ENCODE measurements at regions not wholly inside any gene's neighbourhood (a gene's known extent, or its start where the extent isn't known, plus 50 kb on each side); places are given as distances from the start of the nearest gene placed in this dataset.

GRCh38 chr11:127462065-127462344 is 461.4 kb upstream of the KIRREL3 start:
- no peak for DNase-seq (ENCODE audit: low read depth in 3 of 3, low spot score in 1 of 3)

DNA sequence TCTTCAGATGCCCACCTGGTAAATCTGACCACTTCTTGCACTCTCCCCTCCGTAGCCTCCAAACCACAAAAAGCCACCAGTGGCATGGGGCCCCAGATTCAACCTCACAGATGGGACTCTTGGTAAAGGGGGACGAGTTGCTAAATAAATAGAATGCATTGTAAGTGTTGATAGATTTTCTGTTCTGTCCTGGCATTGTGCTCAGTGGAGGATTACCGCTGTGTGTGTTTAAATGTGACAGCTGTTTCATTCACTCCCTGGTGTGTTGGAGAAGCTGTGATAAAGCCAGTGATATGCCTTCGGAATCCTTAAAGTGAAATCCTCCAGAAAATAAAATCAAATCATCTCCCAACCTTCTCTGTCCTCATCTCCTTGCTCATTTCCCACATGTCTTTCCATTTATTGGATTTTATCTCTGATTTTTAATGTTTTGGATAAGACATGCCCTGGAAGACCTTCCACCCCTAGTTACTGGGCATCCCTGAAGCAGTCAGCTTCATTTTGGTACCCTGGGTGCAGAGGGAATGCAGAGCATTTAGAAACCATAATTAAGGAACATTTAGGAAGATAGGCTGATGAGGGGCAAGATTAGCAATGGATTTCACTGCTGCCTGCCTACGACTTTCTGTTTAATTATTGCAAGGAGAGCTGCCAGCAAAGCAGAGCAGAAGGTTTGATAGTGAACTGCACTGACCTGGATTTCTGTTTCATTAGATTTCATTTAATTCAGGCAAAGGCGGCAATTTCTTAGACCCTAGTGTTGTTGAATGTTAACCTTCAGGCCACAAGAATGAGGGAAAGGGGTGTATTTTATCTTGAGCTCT is 460.9 kb upstream of the KIRREL3 start:
- DNase-seq (ENCODE audit: low read depth in 3 of 3, low spot score in 1 of 3) = no peak

DNA sequence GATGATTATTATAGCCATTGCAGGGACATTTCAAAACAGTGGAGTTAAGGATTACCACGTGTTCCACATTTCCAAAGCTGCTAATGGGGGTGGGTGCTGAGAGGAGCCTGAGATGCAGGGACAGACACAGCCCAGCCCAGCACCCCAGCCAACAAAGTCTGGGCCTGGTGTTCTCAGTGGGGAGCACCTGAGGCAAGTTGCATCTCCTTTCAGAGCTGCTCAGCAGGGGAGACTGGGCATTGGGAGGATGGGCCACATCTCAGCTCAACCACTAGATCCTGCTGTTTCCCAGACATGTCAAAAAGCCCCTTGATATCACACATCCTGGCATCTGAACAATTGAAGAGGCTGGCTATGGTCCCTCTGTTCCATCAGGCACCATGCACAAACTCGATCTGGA is 458.0 kb upstream of the KIRREL3 start:
- no peak for DNase-seq (ENCODE audit: low read depth in 3 of 3, low spot score in 1 of 3)

DNA sequence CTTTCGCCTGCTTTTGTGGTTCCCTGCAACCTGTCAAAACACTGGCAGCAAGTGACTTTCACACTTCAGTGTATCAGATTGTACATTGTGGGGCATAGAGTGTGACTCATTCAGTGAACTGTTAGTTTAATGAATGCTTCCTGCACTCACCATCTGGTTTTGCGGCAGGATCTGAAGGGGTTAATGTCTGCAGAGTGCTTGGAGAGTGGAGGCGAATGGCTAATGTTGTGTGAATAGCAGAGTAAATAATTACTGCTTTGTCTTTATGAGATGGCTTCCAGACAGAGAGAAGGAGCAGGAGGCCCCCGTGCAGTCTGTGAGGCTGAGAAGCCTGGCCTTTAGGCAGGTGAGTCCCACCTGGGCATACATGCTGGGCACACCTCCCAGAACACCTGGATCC is 454.3 kb upstream of the KIRREL3 start:
- no peak for DNase-seq (ENCODE audit: low read depth in 3 of 3, low spot score in 1 of 3)

- DNase-seq (ENCODE audit: low read depth in 3 of 3, low spot score in 1 of 3) = no peak
Observed at GRCh38 chr11:127452533-127452932, 452.0 kb upstream of the KIRREL3 start.

GRCh38 chr11:127451861-127452260 is 451.3 kb upstream of the KIRREL3 start:
- DNase-seq (ENCODE audit: low read depth in 3 of 3, low spot score in 1 of 3) = no peak

DNA sequence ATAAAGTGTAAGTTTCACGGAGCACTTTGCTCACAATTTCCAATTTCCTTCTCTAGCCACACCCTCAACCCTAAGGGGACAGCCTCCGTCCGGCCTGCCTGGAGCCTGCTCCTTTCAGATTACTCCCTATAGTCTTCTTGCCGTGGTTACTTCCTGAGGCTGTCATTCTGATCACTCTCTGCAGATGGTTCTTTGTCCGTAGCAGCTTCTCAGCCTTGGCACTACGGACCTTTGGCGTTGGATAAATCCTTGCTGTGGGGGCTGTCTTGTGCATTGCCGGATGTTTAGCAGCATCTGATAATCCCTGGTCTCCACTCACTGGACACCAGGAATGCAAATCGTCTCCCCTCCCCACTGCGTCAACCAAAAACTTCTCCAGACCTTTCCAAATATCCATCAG is 447.5 kb upstream of the KIRREL3 start:
- DNase-seq (ENCODE audit: low read depth in 3 of 3, low spot score in 1 of 3) = no peak

DNA sequence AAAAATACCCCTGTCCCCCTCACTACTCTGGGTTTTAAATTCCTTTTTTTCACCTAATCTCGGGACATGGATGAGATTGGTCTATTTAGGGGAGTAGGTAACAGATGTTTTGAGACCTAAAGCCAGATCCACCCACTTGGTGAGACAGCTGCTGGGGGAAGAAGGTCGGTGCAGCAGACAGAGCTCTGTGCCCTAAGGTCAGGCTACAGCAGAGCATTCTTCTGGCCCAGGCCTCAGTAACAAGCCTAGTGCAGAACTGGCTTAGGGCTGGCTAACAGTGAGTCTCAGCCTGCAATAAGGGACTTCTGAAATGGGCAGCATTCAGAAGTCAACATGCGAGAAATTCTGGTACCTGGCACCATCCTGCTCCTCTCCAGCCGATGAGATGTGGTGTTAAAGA is 444.9 kb upstream of the KIRREL3 start:
- no peak for DNase-seq (ENCODE audit: low read depth in 3 of 3, low spot score in 1 of 3)

- no peak for DNase-seq (ENCODE audit: low read depth in 3 of 3, low spot score in 1 of 3)
Observed at GRCh38 chr11:127443297-127443696, 442.7 kb upstream of the KIRREL3 start.

- no peak for DNase-seq (ENCODE audit: low read depth in 3 of 3, low spot score in 1 of 3)
Observed at GRCh38 chr11:127440616-127441015, 440.0 kb upstream of the KIRREL3 start.

GRCh38 chr11:127425281-127425680 is 424.7 kb upstream of the KIRREL3 start:
- DNase-seq (ENCODE audit: low read depth in 3 of 3, low spot score in 1 of 3) = no peak

- no peak for DNase-seq (ENCODE audit: low read depth in 3 of 3, low spot score in 1 of 3)
Observed at GRCh38 chr11:127424661-127425060, 424.1 kb upstream of the KIRREL3 start.

- no peak for DNase-seq (ENCODE audit: low read depth in 3 of 3, low spot score in 1 of 3)
Observed at GRCh38 chr11:127420139-127420538, 419.6 kb upstream of the KIRREL3 start.

DNA sequence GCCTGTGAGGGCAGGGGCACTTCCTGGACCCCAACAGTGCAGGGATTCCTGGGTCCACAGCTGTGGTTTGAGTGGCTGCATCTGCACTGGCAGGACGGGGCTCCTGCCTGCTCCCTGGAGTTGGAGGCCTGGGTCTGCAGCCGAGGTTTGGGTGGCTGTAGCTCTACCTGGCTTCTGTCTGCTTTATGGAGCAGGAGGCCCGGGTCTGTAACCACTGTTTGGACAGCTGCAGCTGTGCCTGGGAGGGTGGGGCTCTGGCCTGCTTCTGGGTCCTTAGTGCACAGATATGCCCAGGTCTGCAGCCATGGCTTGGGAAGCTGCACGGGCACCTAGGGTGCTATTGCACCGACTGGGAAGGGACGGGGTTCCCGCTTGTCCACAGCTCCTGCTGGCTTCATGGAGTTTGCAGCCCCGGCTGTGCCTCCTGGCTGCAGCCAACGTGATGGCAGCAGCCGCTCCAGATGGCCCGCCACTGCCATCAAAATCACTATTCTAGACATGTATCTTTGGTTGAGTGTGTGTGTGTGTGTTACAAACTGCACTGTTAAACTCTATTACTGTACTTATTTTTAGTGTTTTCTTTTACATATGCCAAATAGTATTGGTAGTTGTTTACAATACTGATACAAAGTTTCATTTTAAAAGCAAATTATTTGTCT is 412.3 kb upstream of the KIRREL3 start:
- DNase-seq (ENCODE audit: low read depth in 3 of 3, low spot score in 1 of 3) = no peak

- no peak for DNase-seq (ENCODE audit: low read depth in 3 of 3, low spot score in 1 of 3)
Observed at GRCh38 chr11:127412234-127412633, 411.7 kb upstream of the KIRREL3 start.

GRCh38 chr11:127411283-127411682 is 410.7 kb upstream of the KIRREL3 start:
- no peak for DNase-seq (ENCODE audit: low read depth in 3 of 3, low spot score in 1 of 3)

- no peak for DNase-seq (ENCODE audit: low read depth in 3 of 3, low spot score in 1 of 3)
Observed at GRCh38 chr11:127395034-127395433, 394.5 kb upstream of the KIRREL3 start.

GRCh38 chr11:127393460-127393997 is 393.0 kb upstream of the KIRREL3 start:
- no peak for DNase-seq (ENCODE audit: low read depth in 3 of 3, low spot score in 1 of 3)

DNA sequence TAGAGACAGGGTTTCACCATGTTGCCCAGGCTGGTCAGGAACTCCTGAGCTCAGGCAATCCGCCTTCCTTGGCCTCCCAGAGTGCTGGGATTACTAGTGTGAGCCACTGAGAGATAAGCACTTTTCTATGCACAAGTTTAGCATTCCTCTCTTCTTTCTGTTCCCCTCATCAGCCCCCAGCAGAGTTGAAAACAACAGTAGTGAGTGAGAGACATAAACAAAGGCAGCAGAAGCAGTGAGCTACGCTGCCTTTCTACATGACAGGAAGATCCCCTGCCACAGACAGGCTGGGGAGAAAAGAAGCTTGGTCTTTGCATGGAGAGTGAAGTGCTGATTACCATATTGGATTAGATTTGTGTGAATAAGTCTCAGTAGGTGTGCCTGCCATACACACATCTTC is 392.0 kb upstream of the KIRREL3 start:
- DNase-seq (ENCODE audit: low read depth in 3 of 3, low spot score in 1 of 3) = no peak

DNA sequence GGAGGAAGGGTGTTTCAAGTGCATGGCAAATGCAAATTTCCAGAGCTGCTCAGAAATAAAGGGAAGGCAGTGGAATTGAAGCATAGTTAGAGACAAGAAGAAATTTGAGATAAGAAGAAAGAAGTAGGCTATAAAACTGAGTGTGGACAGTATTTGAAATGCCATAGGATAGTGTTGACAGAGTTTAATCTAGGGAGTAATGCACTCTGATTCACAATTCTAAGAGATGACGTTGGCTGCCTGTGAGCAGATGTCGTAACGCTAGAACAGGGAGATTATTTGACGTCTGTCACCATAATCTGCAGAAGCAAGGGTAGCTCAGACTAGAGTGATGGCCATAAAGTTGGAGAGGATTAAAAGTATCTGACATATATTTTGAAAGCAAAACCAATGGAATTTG is 389.9 kb upstream of the KIRREL3 start:
- DNase-seq (ENCODE audit: low read depth in 3 of 3, low spot score in 1 of 3) = no peak

DNA sequence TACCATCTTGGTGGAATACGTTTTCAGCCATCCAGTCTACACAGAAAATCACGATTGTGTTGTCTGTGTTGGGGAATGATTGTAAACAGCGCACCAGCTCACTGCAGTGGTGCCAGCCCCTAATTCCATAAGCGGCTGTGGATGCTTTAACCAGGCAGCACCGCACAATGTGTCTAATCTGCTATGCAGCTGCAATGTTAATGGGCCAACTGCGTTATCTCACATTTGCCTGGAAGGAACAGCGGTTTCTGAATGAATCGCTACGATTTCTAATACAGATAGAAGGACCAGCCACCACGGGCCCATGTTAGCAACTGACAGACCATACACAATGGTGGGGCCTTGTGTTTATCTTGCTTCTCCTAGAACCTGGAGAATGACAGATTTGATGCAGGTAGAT is 384.5 kb upstream of the KIRREL3 start:
- DNase-seq (ENCODE audit: low read depth in 3 of 3, low spot score in 1 of 3) = no peak

- DNase-seq (ENCODE audit: low read depth in 3 of 3, low spot score in 1 of 3) = no peak
Observed at GRCh38 chr11:127383026-127383425, 382.5 kb upstream of the KIRREL3 start.

- DNase-seq (ENCODE audit: low read depth in 3 of 3, low spot score in 1 of 3) = no peak
Observed at GRCh38 chr11:127381247-127381646, 380.7 kb upstream of the KIRREL3 start.

Data from stimulated activated CD4-positive, alpha-beta T cell treated with anti-CD3 and anti-CD28 coated beads, TNF-alpha, amount 100 ng/mL, for 1 hour (primary cell).